SK-MEL-5 (cell line): ENCODE measurements at regions not wholly inside any gene's neighbourhood (a gene's known extent, or its start where the extent isn't known, plus 50 kb on each side); places are given as distances from the start of the nearest gene placed in this dataset.
A peak's percentile ranks its signal among the peaks of the same experiment; 100 is the strongest.

ENCODE experiments used
- DNase-seq: peaks from one replicate; pipeline ENCODE4 v3.0.0-alpha.2; 2016; ENCODE audit warnings: low read depth, low spot score
- in situ Hi-C: cut with HindIII; loops from 2 replicates; pipeline ENCODE4 v1.10.0; 2016; ENCODE audit warnings: low sequenced_read_pairs, high pct_unique_total_duplicates, low pct_unique_long_range_greater_than_20kb

DNA sequence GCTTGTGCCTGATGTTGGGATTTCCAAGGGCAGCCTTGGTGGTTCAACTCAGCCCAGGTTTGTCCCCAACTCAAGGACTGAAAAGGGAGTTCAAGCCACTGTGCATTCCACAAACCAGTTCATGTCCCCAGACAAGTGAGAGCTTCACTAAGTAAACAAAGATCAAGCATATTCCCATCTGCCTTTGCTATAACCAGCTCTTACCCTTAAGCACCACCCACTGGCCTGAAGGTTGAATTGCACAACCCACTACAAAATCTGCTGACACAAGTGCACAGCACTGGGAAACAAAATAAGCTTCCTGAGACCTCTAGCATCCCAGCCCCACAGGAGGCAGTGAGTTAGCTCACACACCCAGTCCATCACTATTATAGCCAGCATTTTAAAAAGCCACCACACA is 516.7 kb downstream of the NR4A2 start:
- peak; percentile 76 for DNase-seq
- in situ Hi-C loops = no loop called here

DNA sequence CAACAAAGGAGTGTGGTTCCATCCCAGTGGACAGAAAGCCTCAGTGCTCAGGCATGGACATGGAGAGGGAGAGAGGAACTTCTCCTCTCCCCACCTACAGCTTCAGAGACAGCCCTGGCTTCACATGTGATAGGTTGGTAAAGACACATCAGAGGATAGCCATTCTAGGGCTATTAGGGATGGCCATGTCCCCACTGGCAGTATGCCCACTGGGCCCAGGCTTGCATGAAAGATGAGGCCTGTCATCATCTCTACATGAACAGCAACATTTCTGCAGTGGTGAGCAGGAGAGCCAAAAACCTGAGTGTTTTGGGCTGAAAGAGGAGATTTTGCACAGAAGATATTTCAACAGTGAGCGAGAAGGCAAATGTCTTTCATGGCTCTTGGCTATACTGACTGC is 517.2 kb downstream of the NR4A2 start:
- DNase-seq = no peak
- in situ Hi-C loops = no loop called here

DNA sequence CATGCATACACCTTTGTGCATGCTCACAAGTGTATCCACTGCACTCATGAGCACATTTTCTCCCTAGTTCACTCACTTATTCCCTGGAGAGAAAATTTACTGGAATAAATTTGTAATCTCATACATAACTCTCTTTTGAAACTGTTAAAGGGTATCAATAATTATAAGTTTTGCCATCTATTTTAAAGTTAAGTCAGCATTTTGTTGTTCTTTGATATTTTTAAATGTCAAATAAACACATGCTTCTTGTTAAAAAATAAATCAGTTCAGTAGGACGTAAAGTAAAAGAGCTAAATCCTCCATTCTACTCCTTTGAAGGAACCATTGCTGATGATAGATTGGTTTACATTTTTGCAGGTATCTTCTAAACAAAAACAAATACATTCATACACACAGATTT is 522.1 kb downstream of the NR4A2 start:
- no peak for DNase-seq
- in situ Hi-C loops = no loop called here

DNA sequence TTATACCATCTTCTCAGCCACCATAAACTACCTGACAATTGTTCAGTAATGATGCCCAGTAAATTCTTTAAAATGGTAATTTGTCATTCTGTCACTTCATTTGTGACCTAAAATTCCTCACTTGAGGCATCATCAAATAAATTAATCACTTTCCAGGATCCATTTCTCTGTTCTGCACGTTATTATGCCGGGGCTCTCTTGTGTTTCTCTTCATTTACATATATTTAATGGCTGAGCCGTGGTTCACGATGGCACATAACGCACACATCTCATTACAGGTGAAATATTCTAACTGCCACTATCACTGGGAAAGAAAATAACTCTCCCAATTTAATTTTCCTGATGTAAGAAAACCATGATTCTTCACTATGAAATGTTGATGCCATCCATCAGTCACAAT is 529.6 kb downstream of the NR4A2 start:
- in situ Hi-C loops = no loop called here
- DNase-seq = no peak

DNA sequence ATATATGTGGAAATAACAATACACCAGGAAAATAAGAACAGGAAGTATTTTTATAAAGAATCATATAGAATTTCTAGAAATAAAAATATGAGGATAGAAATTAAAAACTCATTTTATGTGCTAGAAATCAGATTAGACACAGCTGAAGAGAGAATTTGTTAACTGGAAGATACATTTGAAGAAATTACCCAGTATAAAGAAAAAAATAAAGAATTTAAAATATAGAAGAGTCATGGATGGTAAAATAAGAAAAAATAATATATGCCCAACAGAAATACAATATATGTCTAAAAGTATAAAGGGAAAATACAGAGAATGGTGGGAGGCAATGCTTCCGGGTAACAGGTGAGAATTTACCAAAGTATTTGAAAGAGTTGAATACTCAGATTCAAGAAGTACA is 539.9 kb downstream of the NR4A2 start:
- no peak for DNase-seq
- in situ Hi-C loops = no loop called here

DNA sequence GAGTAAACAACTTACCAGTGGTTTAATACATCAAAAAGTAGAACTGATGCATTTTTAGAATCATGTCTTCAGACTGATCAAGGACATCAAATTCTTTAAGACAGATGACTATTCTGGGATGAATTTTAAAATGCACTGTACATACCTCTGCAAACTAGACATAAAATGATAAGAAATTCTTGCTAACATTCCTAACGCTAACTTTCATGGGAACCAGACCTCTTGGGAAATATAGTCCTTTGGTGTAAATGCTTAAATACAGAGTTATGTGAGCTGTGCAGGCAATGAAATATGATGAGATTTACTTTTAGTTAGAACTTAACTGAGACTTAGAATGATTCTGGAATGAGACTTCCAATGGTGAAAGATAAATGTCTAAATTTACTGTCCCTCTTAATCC is 562.0 kb downstream of the NR4A2 start:
- in situ Hi-C loops = no loop called here
- DNase-seq = no peak

DNA sequence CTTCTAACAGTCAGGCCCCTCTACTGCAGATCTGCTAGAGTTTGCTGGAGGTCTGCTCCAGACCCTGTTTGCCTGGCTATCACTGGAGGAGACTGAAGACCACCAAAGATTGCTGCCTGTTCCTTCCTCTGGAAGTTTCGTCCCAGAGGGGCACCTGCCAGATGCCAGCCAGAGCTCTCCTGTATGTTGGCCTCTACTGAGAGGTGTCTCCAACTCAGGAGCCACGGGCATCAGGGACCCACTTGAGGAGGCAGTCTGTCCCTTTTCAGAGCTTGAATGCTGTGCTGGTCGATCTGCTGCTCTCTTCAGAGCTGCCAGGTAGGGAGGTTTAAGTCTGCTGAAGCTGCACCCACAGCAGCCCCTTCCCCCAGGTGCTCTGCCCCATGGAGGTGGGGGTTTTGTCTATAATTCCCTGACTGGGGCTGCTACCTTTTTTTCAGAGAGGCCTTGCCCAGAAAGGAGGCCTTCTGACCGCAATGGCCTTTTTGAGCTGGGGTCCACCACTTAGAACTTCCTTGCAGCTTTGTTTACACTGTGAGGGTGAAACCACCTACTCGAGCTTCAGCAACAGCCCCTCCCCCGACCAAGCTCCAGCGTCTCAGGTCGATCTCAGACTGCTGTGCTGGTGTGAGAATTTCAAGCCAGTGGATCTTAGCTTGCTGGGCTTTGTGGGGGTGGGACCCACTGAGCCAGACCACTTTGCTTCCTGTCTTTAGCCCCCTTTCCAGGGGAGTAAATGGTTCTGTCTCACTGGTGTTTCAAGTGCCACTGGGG is 566.0 kb downstream of the NR4A2 start:
- DNase-seq = no peak
- in situ Hi-C loops = no loop called here

DNA sequence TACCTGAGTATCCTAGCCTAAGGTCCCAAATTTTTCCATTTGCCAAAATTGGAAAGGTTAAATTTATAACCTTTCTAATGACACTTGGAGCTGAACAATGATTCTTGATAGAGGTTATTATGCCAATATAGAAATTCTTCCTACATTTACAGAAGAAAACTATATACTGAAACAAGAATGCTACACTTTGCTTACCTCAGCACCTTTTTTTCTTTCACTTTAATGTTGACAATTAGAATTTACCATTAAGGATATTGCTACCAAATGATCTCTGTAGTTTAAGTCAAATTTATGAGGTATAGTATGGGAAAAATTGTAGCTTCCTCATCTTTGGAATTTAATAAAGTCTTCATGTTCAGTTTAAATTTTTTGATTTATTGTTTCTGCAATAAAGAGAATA is 577.0 kb downstream of the NR4A2 start:
- DNase-seq = no peak
- in situ Hi-C loops = no loop called here

DNA sequence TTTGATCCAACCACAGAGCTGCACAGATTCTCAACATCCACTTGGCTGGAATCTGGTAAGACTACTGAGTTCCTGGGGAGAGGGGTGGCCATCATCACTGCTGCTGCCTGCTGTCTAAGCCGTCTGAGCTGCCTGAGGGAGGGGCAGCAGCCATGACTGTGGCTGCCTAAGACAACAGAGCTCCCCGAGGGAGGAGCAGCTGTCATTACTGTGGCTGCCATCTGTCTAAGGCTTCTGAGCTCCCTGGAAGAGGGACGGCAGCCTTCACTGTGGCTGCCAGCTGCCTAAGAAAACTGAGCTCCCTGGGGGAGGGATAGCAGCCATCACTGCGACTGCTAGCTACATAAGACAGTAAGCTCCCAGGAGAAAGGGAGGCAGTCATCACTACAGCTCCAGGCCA is 584.4 kb downstream of the NR4A2 start:
- in situ Hi-C loops = no loop called here
- DNase-seq = no peak

DNA sequence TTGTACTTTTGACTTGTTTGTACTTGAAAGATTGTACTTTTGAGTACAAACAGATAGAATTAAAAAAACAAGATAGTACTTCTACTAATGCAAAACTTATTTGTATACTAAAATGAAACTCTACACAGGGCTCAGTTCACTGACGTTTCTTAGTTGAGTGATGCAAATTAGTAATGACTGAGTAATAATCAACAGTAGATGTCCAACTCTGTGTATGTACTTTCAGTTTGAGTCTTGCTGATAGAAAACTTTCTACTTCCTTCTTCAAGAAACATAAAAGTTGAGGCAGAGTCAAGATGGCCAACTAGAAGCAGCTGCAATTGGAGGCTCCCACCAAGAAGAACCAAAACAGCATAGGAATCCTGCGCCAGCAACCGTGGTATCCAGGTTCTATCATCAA is 585.0 kb downstream of the NR4A2 start:
- DNase-seq = no peak
- in situ Hi-C loops = no loop called here

DNA sequence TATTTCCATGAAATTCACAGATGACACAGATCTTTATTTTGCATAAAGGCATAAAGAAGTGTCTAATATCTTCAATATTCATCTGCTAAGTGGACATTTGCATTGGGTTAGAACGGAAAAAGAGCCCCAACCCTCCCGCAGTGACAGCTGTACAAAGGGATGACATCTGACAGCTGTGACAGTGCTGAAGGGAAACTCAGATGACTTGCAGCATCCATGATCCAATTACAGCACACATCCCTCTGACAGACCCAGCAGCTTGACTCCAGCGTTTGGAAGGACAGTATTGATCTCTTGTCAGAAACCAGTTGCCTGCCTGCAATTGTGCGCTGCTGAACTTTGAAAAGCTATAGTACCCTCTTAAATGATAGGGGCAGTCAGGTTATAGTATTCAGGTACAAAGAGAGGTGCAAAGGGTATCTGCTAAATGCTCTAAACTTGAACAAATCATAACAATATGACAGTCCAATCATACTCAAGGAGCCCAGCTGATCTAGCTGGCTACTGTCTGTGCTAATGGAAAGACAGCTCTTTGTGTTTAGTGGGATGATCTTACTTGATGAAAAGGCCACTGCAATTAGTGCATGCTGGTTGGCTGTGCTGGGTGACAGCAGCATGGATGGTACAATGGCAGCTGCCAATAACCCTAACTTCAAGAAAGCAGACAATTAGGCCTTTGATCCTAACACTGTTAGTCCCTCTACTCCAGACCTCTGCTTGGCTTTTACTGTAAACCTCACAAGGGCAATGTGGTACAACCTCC is 599.2 kb downstream of the NR4A2 start:
- DNase-seq = no peak
- in situ Hi-C loops = no loop called here

DNA sequence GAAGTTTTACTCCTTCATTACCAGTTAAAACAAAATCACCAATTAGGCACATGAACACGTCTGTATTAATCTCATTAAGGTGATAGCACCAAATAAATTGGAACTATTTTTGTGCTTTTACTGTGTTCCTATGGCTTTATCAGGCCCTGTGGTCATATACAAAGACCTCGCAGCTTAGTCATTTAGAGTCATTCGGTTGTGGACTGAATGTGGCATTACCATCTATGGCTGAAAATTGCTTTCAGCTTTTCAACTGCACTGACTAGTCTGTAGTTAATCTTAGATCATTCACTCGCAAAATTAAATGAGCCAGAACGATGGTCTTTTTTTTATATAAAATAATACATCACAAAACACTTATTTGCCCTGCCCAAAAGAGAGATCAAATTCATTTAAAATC is 601.7 kb downstream of the NR4A2 start:
- in situ Hi-C loops = no loop called here
- DNase-seq = no peak

DNA sequence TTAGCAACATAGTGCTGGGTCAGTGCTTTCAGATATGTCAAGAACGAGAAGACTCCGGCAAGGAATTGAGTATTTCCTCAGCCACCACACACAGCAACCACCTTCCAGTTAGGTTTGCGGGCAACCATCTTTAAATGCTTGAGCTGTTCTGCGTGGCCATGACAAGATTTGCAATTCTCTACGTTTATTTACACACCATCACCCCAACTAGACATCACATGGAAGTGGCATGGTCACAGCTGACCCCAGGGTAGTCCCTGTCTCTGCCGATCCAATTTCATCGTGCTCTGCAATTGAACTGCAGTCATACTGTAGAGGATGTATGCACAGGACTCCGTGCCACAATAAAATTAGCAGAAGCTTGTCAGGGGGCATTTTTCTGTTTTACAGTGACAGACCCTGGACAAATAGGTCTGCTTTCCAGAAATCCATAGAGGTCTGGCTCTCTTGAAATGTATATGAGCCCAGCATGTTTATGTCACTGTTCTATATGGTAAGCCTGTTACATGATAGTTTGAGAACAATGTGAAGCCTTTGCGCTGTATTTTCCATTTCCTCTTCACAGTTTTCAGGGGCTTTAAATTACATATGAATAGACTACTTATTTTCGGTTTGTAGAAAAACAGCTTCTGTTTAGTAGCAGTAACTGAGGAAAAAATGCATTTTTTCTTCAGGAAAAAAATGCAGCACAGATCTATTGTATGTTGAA is 605.2 kb downstream of the NR4A2 start:
- in situ Hi-C loops = no loop called here

DNA sequence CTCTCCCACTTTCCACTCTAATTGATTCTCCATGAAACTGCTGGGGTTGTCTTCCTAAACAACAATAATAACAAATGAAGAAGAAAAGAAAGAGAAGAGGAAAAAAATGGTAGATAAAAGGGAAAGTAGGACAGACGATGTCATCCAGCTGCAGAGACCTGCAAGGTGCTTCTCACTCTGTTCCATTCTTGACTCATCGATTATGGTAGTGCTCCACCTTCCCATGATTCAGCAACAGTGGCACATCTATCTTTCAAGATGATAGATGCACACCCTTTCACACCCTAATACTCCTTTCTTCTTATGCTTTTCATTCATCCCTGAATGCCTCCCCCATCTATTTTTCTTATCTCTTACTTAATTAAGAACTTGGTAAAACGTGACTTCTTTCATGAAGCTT is 610.2 kb downstream of the NR4A2 start:
- no peak for DNase-seq
- in situ Hi-C loops = no loop called here

More for the DNA sequence above, 605.2 kb downstream of the NR4A2 start:
- DNase-seq = peak; percentile 48

DNA sequence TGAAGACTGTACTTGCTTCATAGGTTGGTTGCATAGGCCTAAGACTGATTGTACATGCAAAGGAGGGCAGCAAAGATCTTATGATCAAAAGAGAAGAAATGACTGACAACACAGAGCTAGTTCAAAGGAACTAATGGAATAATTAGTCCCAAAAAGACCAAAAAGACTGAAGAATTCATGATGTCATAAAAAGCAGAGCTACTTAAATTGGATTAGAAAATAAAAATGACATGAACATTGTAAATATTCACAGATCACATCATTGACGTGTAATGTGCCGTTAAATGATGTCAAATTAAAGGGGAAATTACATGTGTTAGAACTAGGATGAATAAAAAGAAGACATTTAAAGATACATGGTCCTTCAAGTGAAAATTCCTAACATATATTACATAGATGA is 616.8 kb downstream of the NR4A2 start:
- in situ Hi-C loops = no loop called here
- DNase-seq = no peak

DNA sequence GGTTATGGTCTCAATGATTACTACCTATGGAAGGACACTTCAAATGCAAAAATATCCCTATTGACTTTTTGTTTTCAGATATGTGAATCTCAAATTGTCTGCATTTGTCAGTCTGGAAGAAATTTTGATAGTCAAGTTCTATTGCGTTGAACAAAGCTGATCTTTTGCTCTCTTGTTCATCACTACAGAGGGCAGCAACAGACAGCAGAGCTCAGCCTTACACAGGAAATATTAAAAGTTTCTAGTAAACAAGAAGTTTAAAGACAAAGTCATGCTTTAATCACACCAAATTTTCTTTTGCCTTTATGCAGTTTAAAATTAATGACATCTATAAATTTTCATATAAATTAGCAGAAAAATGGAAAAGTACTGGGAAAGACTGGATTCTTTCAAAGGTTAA is 617.5 kb downstream of the NR4A2 start:
- in situ Hi-C loops = no loop called here
- peak; percentile 14 for DNase-seq

DNA sequence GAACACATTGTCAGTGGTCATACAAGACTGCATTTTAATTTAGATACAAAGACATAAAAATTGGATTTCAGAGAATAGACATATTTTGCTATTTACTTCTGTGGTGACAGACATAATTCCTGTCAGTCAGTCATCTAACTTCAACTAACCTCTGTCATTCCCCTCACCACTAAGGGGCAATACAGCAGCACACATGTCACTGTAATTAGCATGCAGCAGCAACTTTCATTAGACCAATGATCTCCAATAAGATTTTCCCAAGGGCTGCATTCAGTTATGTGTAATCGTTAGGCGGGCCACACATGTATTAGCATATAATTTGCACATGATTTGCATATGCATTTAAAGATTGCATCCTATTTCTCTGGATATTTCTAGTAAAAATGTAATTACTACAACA is 624.5 kb downstream of the NR4A2 start:
- in situ Hi-C loops = no loop called here
- peak; percentile 22 for DNase-seq

DNA sequence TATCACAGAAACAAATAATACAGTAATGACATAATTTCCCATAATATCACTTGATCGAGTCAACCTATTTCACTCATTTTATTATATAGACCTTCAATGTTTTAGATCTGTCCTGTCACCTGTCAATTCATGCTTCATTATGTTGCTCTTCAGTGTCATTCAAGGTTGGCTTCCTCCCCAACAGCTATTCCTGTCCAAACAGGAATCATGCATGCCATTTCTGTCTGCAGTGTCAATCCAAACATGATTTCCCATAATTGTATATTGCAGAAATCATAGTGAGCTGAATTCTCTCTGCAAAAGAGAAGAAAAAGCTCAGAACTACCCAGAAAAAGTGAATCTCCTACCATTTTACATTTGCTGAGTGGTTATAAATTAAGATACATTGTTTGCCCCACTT is 628.6 kb downstream of the NR4A2 start:
- DNase-seq = no peak
- in situ Hi-C loops = no loop called here

DNA sequence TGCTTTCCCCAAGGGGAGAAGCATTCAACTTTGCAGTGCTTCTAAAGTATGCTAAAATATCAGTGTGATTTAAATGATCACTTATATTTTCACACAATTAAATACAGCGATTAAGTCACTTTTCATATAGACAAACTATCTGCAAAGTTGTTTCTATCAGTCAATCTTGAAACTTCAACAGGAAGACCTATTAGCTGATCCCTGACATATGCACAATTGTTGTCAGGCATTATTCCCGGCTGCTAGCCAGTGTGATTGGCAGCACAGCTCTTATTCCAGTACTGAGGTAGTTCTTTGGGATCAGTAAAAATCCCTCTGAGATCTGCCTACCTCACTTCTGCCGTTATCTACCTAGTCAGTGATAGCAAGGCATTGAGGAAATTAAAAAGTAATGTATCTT is 629.5 kb downstream of the NR4A2 start:
- in situ Hi-C loops = no loop called here
- DNase-seq = no peak
